ENCODE measurements at regions not wholly inside any gene's neighbourhood (a gene's known extent, or its start where the extent isn't known, plus 50 kb on each side); places are given as distances from the start of the nearest gene placed in this dataset.

DNA sequence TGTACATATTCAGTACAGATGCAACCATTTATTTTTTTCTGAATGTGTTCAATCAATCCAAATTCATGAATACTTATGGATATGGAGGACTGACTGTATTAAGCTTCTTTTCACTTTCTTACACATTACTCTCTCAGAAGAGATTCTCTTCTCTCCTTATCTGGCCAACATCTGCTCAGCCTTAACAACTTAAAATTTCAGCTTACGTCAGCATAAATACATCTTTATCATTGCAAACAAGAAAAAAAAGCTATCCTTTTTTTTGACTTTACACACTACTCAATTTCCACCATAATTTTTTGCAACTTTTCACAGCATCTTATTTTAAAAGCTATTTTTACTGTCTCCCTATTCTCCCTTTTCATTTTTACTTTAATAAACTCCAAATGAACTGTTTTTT is 80.9 kb upstream of the POT1 start:
- no peak for TF ChIP-seq SUZ12 (IDR thresholded peaks at IDR 0.05)
- no peak for TF ChIP-seq LEF1 (IDR thresholded peaks at IDR 0.05; ENCODE audit: borderline replicate concordance)
- no peak for TF ChIP-seq ZNF384 (IDR thresholded peaks at IDR 0.05)
- TF ChIP-seq HDGF (IDR thresholded peaks at IDR 0.05; ENCODE audit: borderline replicate concordance) = no peak
- no peak for TF ChIP-seq SP1 (IDR thresholded peaks at IDR 0.05)
- no peak for TF ChIP-seq FOXM1 (IDR thresholded peaks at IDR 0.05; ENCODE audit: borderline replicate concordance)
- no peak for TF ChIP-seq TARDBP (IDR thresholded peaks at IDR 0.05)
- no peak for TF ChIP-seq FOXA1 (IDR thresholded peaks at IDR 0.05)
- TF ChIP-seq BHLHE40 (IDR thresholded peaks at IDR 0.05; ENCODE audit: borderline replicate concordance) = no peak
- no peak for TF ChIP-seq FOXK2 (IDR thresholded peaks at IDR 0.05)

All from HEK293T (cell line).